Thyroid gland (tissue), 4 donors: ENCODE measurements at regions not wholly inside any gene's neighbourhood (a gene's known extent, or its start where the extent isn't known, plus 50 kb on each side); places are given as distances from the start of the nearest gene placed in this dataset.

Experiments used
- POLR2A ChIP-seq, 2 donors: fragments of 450-650 bp; IDR thresholded peaks; one replicate each; pipeline ENCODE4 v1.6.1; 2017; ENCODE audit warnings: antibody characterized with exemption in 2 of 2, mild to moderate bottlenecking in 2 of 2, moderate library complexity in 1 of 2
- TF ChIP-seq, protein P1 (sequence below), 6 experiments: fragments of 200-600 bp in 3 of 6; fragments of 450-650 bp in 3 of 6; sonication (generic) in 3 of 6; IDR thresholded peaks; one replicate each; pipeline ENCODE4 v1.5.1; 2016 to 2019; ENCODE audit warnings: antibody characterized with exemption in 6 of 6, mild to moderate bottlenecking in 2 of 6, inconsistent platforms in 1 of 6, moderate library complexity in 1 of 6

GRCh38 chr10:6964543-6964942, 384.5 kb upstream of the PRKCQ start:
- TF ChIP-seq, protein P1, sequence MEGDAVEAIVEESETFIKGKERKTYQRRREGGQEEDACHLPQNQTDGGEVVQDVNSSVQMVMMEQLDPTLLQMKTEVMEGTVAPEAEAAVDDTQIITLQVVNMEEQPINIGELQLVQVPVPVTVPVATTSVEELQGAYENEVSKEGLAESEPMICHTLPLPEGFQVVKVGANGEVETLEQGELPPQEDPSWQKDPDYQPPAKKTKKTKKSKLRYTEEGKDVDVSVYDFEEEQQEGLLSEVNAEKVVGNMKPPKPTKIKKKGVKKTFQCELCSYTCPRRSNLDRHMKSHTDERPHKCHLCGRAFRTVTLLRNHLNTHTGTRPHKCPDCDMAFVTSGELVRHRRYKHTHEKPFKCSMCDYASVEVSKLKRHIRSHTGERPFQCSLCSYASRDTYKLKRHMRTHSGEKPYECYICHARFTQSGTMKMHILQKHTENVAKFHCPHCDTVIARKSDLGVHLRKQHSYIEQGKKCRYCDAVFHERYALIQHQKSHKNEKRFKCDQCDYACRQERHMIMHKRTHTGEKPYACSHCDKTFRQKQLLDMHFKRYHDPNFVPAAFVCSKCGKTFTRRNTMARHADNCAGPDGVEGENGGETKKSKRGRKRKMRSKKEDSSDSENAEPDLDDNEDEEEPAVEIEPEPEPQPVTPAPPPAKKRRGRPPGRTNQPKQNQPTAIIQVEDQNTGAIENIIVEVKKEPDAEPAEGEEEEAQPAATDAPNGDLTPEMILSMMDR (IDR thresholded peaks at IDR 0.05), result no peak
- no peak for TF ChIP-seq POLR2A (IDR thresholded peaks at IDR 0.05)
